ENCODE measurements at regions not wholly inside any gene's neighbourhood (a gene's known extent, or its start where the extent isn't known, plus 50 kb on each side); places are given as distances from the start of the nearest gene placed in this dataset.

- CTCF ChIA-PET: no interaction called here
- TF ChIP-seq SMAD1 (IDR thresholded peaks at IDR 0.05; ENCODE audit: low read depth, partially characterized antibody): no peak
- TF ChIP-seq MEF2B (IDR thresholded peaks at IDR 0.05; ENCODE audit: partially characterized antibody, poor library complexity, severe bottlenecking): no peak
- TF ChIP-seq MEF2A (IDR thresholded peaks at IDR 0.05; ENCODE audit: insufficient read depth, low read depth, low read length): no peak
- no peak for TF ChIP-seq PAX8 (IDR thresholded peaks at IDR 0.05)
- TF ChIP-seq JUND (IDR thresholded peaks at IDR 0.05; ENCODE audit: low read depth, low read length): no peak
- TF ChIP-seq POLR2AphosphoS5 (IDR thresholded peaks at IDR 0.05; ENCODE audit: low read length): no peak
- no peak for TF ChIP-seq ZZZ3 (IDR thresholded peaks at IDR 0.05; ENCODE audit: control insufficient read depth, insufficient read length, low read depth)
- H3K9ac ChIP-seq (ENCODE audit: control insufficient read depth, insufficient read depth, low read length): no peak overlapping the region
- H3K27ac ChIP-seq (ENCODE audit: control insufficient read depth, insufficient read depth): no peak overlapping the region
- no peak overlapping the region for H3K4me2 ChIP-seq (ENCODE audit: control insufficient read depth, insufficient read depth)
- POLR2A ChIA-PET: no interaction called here
- no peaks in the 10 kb centered on the region for H3K4me1 ChIP-seq (ENCODE audit: control insufficient read depth, insufficient read depth, low read length)
- no peaks in the 10 kb centered on the region for H3K36me3 ChIP-seq (ENCODE audit: control insufficient read depth in 2 of 2, insufficient read depth in 2 of 2, low read length in 1 of 2)
- H3K9me3 ChIP-seq (replicated peaks; ENCODE audit: control insufficient read depth, insufficient read depth, low read length): no peaks in the 10 kb centered on the region
- FAIRE-seq: no peak
- in situ Hi-C loops (cut with MboI): no loop called here
- no TSS peak for BruUV-seq (replicated peaks)
- no peak for ATAC-seq
- no peak overlapping the region for H2AFZ ChIP-seq (ENCODE audit: control insufficient read depth, low read depth, low read length)
- H3K4me3 ChIP-seq: no peak overlapping the region
- H3K27me3 ChIP-seq (replicated peaks in 1 of 2; ENCODE audit: control insufficient read depth in 2 of 2, insufficient read depth in 2 of 2, low read length in 1 of 2): no peaks in the 10 kb centered on the region
- DNase-seq (ENCODE audit: low read depth, low spot score): no peak
- WGBS (ENCODE audit: insufficient coverage, insufficient replicate concordance, low lambda C conversion rate, missing lambda C conversion rate): 26% methylated on average over 5 of the region's 5 CpGs
- SMC1A ChIA-PET (ENCODE audit: uncharacterized antibody, unreplicated experiment): interaction anchor here (0.6 kb wide), 1 partner anchor 122 kb away, joined by 4 read pairs; no protein-coding TSS in a partner anchor
- H4K20me1 ChIP-seq (ENCODE audit: control insufficient read depth, insufficient read depth): no peaks in the 10 kb centered on the region
- H3K79me2 ChIP-seq (ENCODE audit: control insufficient read depth, insufficient read depth, low read length): no peaks in the 10 kb centered on the region
- intact Hi-C loops (cut with micrococcal nuclease; ENCODE audit: unreplicated experiment): no loop called here
- RAD21 ChIA-PET (ENCODE audit: unreplicated experiment): no interaction called here
Observed at GRCh38 chr12:18946106-18946505, 183.4 kb upstream of the PLEKHA5 start.

GRCh38 chr12:18951218-18951617 is 178.3 kb upstream of the PLEKHA5 start:
- DNase-seq (ENCODE audit: low read depth, low spot score): no peak
- ChIA-PET RAD21 (ENCODE audit: unreplicated experiment) (no interaction called here), SMC1A (ENCODE audit: uncharacterized antibody, unreplicated experiment) (no interaction called here), POLR2A (no interaction called here), CTCF (interaction anchor here (0.9 kb wide), 1 partner anchor 19 kb away, joined by 4 read pairs; no protein-coding TSS in a partner anchor)
- Histone ChIP-seq H3K4me1 (ENCODE audit: control insufficient read depth, insufficient read depth, low read length) (no peaks in the 10 kb centered on the region), H3K36me3 (ENCODE audit: control insufficient read depth in 2 of 2, insufficient read depth in 2 of 2, low read length in 1 of 2) (no peaks in the 10 kb centered on the region), H4K20me1 (ENCODE audit: control insufficient read depth, insufficient read depth) (no peaks in the 10 kb centered on the region), H3K4me3 (no peak overlapping the region), H3K27ac (ENCODE audit: control insufficient read depth, insufficient read depth) (no peak overlapping the region), H2AFZ (ENCODE audit: control insufficient read depth, low read depth, low read length) (no peak overlapping the region), H3K4me2 (ENCODE audit: control insufficient read depth, insufficient read depth) (no peak overlapping the region), H3K9me3 (replicated peaks; ENCODE audit: control insufficient read depth, insufficient read depth, low read length) (no peaks in the 10 kb centered on the region), H3K79me2 (ENCODE audit: control insufficient read depth, insufficient read depth, low read length) (no peaks in the 10 kb centered on the region), H3K27me3 (replicated peaks in 1 of 2; ENCODE audit: control insufficient read depth in 2 of 2, insufficient read depth in 2 of 2, low read length in 1 of 2) (no peaks in the 10 kb centered on the region), H3K9ac (ENCODE audit: control insufficient read depth, insufficient read depth, low read length) (no peak overlapping the region)
- BruUV-seq (replicated peaks): no TSS peak
- no peak for ATAC-seq
- intact Hi-C loops (cut with micrococcal nuclease; ENCODE audit: unreplicated experiment): no loop called here
- TF ChIP-seq RBBP5 (conservative IDR thresholded peaks at IDR 0.05) (no peak), ZNF207 (IDR thresholded peaks at IDR 0.05; ENCODE audit: borderline replicate concordance) (no peak), BRCA1 (IDR thresholded peaks at IDR 0.05; ENCODE audit: low read depth, low read length) (no peak), STAT3 (IDR thresholded peaks at IDR 0.05; ENCODE audit: low read depth, low read length) (no peak), POLR2A (IDR thresholded peaks at IDR 0.05; ENCODE audit: low read depth, low read length) (no peak), YY1 (IDR thresholded peaks at IDR 0.05; ENCODE audit: low read depth, low read length) (no peak), MTA2 (IDR thresholded peaks at IDR 0.05; ENCODE audit: low read depth) (no peak), ELK1 (IDR thresholded peaks at IDR 0.05; ENCODE audit: low read depth, low read length) (no peak), SIN3A (IDR thresholded peaks at IDR 0.05; ENCODE audit: low read depth, low read length) (no peak), ZNF274 (IDR thresholded peaks at IDR 0.05; ENCODE audit: insufficient read depth, insufficient read length) (no peak), CHD2 (IDR thresholded peaks at IDR 0.05; ENCODE audit: borderline replicate concordance, low read depth, low read length) (no peak), HDAC2 (IDR thresholded peaks at IDR 0.05) (no peak)
- no peak for FAIRE-seq
- in situ Hi-C loops (cut with MboI): no loop called here
- 8% methylated on average over 6 of the region's 6 CpGs for WGBS (ENCODE audit: insufficient coverage, insufficient replicate concordance, low lambda C conversion rate, missing lambda C conversion rate)

Data from GM12878 (cell line).